H1 (cell line): ENCODE measurements at regions not wholly inside any gene's neighbourhood (a gene's known extent, or its start where the extent isn't known, plus 50 kb on each side); places are given as distances from the start of the nearest gene placed in this dataset.

Experiments used
- EP300 ChIP-seq, 2 experiments: IDR thresholded peaks; 1 replicate in 1 of 2; 2 replicates in 1 of 2; pipeline ENCODE4 v1.6.1; 2011 to 2012; ENCODE audit warnings: low read depth in 2 of 2, low read length in 2 of 2, mild to moderate bottlenecking in 2 of 2, borderline replicate concordance in 1 of 2, inconsistent platforms in 1 of 2, moderate library complexity in 1 of 2
- KDM4A ChIP-seq: IDR thresholded peaks from one replicate; pipeline ENCODE4 v1.7.1; 2012; ENCODE audit warnings: low read depth, mild to moderate bottlenecking, moderate library complexity, low read length, inconsistent platforms; ENCODE audit not compliant: severe bottlenecking
- NANOG ChIP-seq: IDR thresholded peaks from 2 replicates; pipeline ENCODE4 v1.6.1; 2011; ENCODE audit warnings: low read length, low read depth, mild to moderate bottlenecking, inconsistent platforms; ENCODE audit not compliant: insufficient read depth, poor library complexity, severe bottlenecking
- RNF2 ChIP-seq: fragments of 200-900, 300-1000 bp; sonication (generic); IDR thresholded peaks from 2 replicates; pipeline ENCODE4 v1.7.1; 2016; ENCODE audit warnings: borderline replicate concordance, low read depth, mild to moderate bottlenecking, antibody characterized with exemption, low read length; ENCODE audit not compliant: poor library complexity, severe bottlenecking; ENCODE audit errors: missing control alignments

GRCh38 chr2:46832543-46832942 lies 83.1 kb downstream of the MCFD2 start (continued):
- no peak for TF ChIP-seq NANOG
- no peak for TF ChIP-seq EP300 (IDR thresholded peaks at IDR 0.05; ENCODE audit: borderline replicate concordance in 1 of 2, low read depth in 2 of 2, low read length in 2 of 2)
- TF ChIP-seq KDM4A: no peak
- TF ChIP-seq RNF2: no peak
